Astrocyte (in vitro differentiated cells and primary cell): ENCODE measurements at regions not wholly inside any gene's neighbourhood (a gene's known extent, or its start where the extent isn't known, plus 50 kb on each side); places are given as distances from the start of the nearest gene placed in this dataset.

Experiments
- CTCF ChIP-seq: IDR thresholded peaks from 2 replicates; pipeline ENCODE4 v1.5.1; 2011; ENCODE audit warnings: low read depth, mild to moderate bottlenecking, inconsistent platforms, low read length, moderate library complexity; ENCODE audit not compliant: insufficient read depth
- EZH2 ChIP-seq: IDR thresholded peaks from 2 replicates; pipeline ENCODE4 v1.6.1; 2012; ENCODE audit warnings: mild to moderate bottlenecking, low read length, inconsistent platforms; ENCODE audit not compliant: insufficient read depth

DNA sequence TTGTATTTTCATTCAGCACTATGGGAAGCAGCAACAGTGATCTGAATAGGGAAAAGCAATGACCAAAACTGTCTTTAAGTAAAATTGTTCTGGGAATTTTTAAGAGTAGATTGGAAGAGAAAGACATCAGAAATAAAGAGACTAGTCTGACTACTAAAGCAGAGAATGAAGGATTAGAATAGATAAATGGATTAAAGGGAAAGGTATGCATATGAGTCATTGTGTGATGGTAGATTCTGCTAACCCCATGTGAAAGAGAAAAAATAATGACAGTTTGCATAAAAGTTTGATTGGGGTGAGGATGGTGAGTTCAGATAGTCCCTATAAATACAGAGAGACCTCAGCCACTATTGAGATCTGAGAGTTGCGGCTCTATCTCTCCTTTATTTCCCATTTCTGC lies 139.6 kb upstream of the DCC start:
- TF ChIP-seq CTCF = no peak
- TF ChIP-seq EZH2 = no peak
